H1 (cell line): ENCODE measurements at regions not wholly inside any gene's neighbourhood (a gene's known extent, or its start where the extent isn't known, plus 50 kb on each side); places are given as distances from the start of the nearest gene placed in this dataset.

ENCODE experiments used
- CTCF ChIA-PET: fragments of 300-600 bp; sonication (Branson Sonifier 250); formaldehyde crosslinking; loops from one replicate; lab custom pipeline; 2021; ENCODE audit not compliant: partially characterized antibody; lab: Charles Lee
- POLR2A ChIA-PET: fragments of 300-600 bp; sonication (Branson Sonifier 250); formaldehyde crosslinking; loops from one replicate; lab custom pipeline; 2021; ENCODE audit warnings: inconsistent platforms; ENCODE audit not compliant: partially characterized antibody; lab: Charles Lee
- DNase-seq, 2 experiments: peaks; one replicate each; pipeline versions ENCODE4 v3.0.0 to v3.0.0-alpha.2; 2010 to 2022; ENCODE audit warnings: low spot score in 2 of 2, low read depth in 1 of 2, mixed read lengths in 1 of 2
- FAIRE-seq: peaks from 2 replicates; lab custom pipeline; 2011; peaks lifted over from hg19 to GRCh38; lab: Jason Lieb, UNC
- H2AFZ ChIP-seq: 2 replicates; pipeline ENCODE4 v1.8.1; 2012; ENCODE audit warnings: low read length, inconsistent platforms
- H2AK5ac ChIP-seq: 2 replicates; pipeline ENCODE4 v1.6.1; 2013; ENCODE audit warnings: low read depth, low read length
- H2BK120ac ChIP-seq: replicated peaks from 2 replicates; pipeline ENCODE3; 2013; ENCODE audit warnings: low read depth, low read length, inconsistent platforms
- H2BK12ac ChIP-seq: 2 replicates; pipeline ENCODE4 v1.6.1; 2013; ENCODE audit warnings: low read depth, low read length
- H2BK15ac ChIP-seq: 2 replicates; pipeline ENCODE4 v1.6.1; 2013; ENCODE audit warnings: low read length
- H2BK20ac ChIP-seq: 2 replicates; pipeline ENCODE4 v1.6.1; 2013; ENCODE audit warnings: low read length
- H2BK5ac ChIP-seq: 2 replicates; pipeline ENCODE4 v1.6.1; 2013; ENCODE audit warnings: low read depth, low read length
- H3K14ac ChIP-seq: 2 replicates; pipeline ENCODE4 v1.6.1; 2013; ENCODE audit warnings: inconsistent platforms; ENCODE audit not compliant: insufficient read length
- H3K18ac ChIP-seq: 2 replicates; pipeline ENCODE4 v1.6.1; 2013; ENCODE audit warnings: low read length; ENCODE audit errors: extremely low read depth
- H3K23ac ChIP-seq: 2 replicates; pipeline ENCODE4 v1.6.1; 2013; ENCODE audit warnings: inconsistent platforms; ENCODE audit not compliant: insufficient read length
- H3K23me2 ChIP-seq: 2 replicates; pipeline ENCODE4 v1.6.1; 2013; ENCODE audit warnings: low read depth, low read length
- H3K27ac ChIP-seq: 2 replicates; pipeline ENCODE4 v1.6.1; 2011; ENCODE audit warnings: low read depth, low read length, inconsistent platforms
- H3K27me3 ChIP-seq, 4 experiments: replicated peaks in 1 of 4; 1 replicate in 1 of 4; 2 replicates in 3 of 4; pipeline versions ENCODE4 v1.6.1 to v1.8.1; 2011 to 2013; ENCODE audit warnings: low read length in 3 of 4, mild to moderate bottlenecking in 3 of 4, inconsistent platforms in 2 of 4, mixed read lengths in 2 of 4, moderate library complexity in 1 of 4; ENCODE audit not compliant: control insufficient read depth in 3 of 4, insufficient read depth in 3 of 4; ENCODE audit errors: extremely low read depth in 1 of 4
- H3K36me3 ChIP-seq, 4 experiments: 2 replicates each; pipeline versions ENCODE4 v1.6.1 to v1.8.1; 2011 to 2013; ENCODE audit warnings: mild to moderate bottlenecking in 4 of 4, low read length in 3 of 4, moderate library complexity in 2 of 4, control low read depth in 1 of 4, inconsistent platforms in 1 of 4; ENCODE audit not compliant: insufficient read depth in 4 of 4, control insufficient read depth in 2 of 4
- H3K4ac ChIP-seq: replicated peaks from 2 replicates; pipeline ENCODE3; 2013; ENCODE audit warnings: low read length, low read depth, mixed read lengths, inconsistent platforms; ENCODE audit not compliant: insufficient read length
- H3K4me1 ChIP-seq, 4 experiments: replicated peaks in 1 of 4; 1 replicate in 1 of 4; 2 replicates in 3 of 4; pipeline versions ENCODE4 v1.6.1 to v1.8.1; 2011 to 2013; ENCODE audit warnings: low read length in 3 of 4, inconsistent platforms in 2 of 4, mixed read lengths in 1 of 4; ENCODE audit not compliant: insufficient read depth in 4 of 4, control insufficient read depth in 3 of 4
- H3K4me2 ChIP-seq, 2 experiments: 2 replicates each; pipeline versions ENCODE4 v1.6.1 to v1.8.1; 2011 to 2013; ENCODE audit warnings: low read depth in 2 of 2, low read length in 2 of 2, control low read depth in 1 of 2, inconsistent platforms in 1 of 2, mild to moderate bottlenecking in 1 of 2; ENCODE audit not compliant: insufficient read depth in 1 of 2
- H3K4me3 ChIP-seq, 4 experiments: fragments of 200-600, 300-600 bp in 1 of 4; sonication (generic), shearing (Covaris generic), sonication (Bioruptor Twin) in 1 of 4; 2 replicates each; pipeline versions ENCODE4 v1.5.1 to v1.8.1; 2011 to 2016; ENCODE audit warnings: low read length in 4 of 4, low read depth in 3 of 4, control low read depth in 2 of 4, inconsistent platforms in 2 of 4, mild to moderate bottlenecking in 2 of 4, mixed read lengths in 1 of 4, moderate library complexity in 1 of 4; ENCODE audit not compliant: insufficient read depth in 2 of 4; ENCODE audit errors: extremely low read depth in 1 of 4
- H3K56ac ChIP-seq: replicated peaks from 2 replicates; pipeline ENCODE3; 2013; ENCODE audit warnings: low read depth, mild to moderate bottlenecking, mixed read lengths, low read length, inconsistent platforms; ENCODE audit not compliant: insufficient read length
- H3K79me1 ChIP-seq: 2 replicates; pipeline ENCODE4 v1.6.1; 2013; ENCODE audit warnings: low read depth, low read length, control low read depth
- H3K79me2 ChIP-seq, 2 experiments: 2 replicates each; pipeline versions ENCODE4 v1.6.1 to v1.8.1; 2012 to 2013; ENCODE audit warnings: low read length in 2 of 2, mild to moderate bottlenecking in 2 of 2, inconsistent platforms in 1 of 2; ENCODE audit not compliant: insufficient read depth in 2 of 2, control insufficient read depth in 1 of 2
- H3K9ac ChIP-seq, 4 experiments: replicated peaks in 1 of 4; 1 replicate in 1 of 4; 2 replicates in 3 of 4; pipeline versions ENCODE4 v1.6.1 to v1.8.1; 2011 to 2013; ENCODE audit warnings: low read depth in 3 of 4, low read length in 3 of 4, control low read depth in 2 of 4, mild to moderate bottlenecking in 2 of 4, moderate library complexity in 2 of 4, inconsistent platforms in 1 of 4; ENCODE audit errors: extremely low read depth in 1 of 4
- H3K9me3 ChIP-seq, 2 experiments: 2 replicates each; pipeline versions ENCODE4 v1.6.1 to v1.8.1; 2012 to 2013; ENCODE audit warnings: mild to moderate bottlenecking in 2 of 2, moderate library complexity in 2 of 2, control low read depth in 1 of 2, inconsistent platforms in 1 of 2, low read depth in 1 of 2, low read length in 1 of 2, mixed read lengths in 1 of 2; ENCODE audit not compliant: insufficient read depth in 2 of 2
- H4K20me1 ChIP-seq, 2 experiments: replicated peaks in 1 of 2; 2 replicates each; pipeline versions ENCODE3 to v1.8.1; 2011 to 2013; ENCODE audit warnings: inconsistent platforms in 2 of 2, low read length in 2 of 2, mild to moderate bottlenecking in 1 of 2; ENCODE audit not compliant: insufficient read depth in 2 of 2, control insufficient read depth in 1 of 2
- H4K5ac ChIP-seq: 2 replicates; pipeline ENCODE4 v1.6.1; 2013; ENCODE audit warnings: low read length, low read depth, mixed read lengths, inconsistent platforms; ENCODE audit not compliant: insufficient read length
- H4K8ac ChIP-seq: 2 replicates; pipeline ENCODE4 v1.8.0; 2013; ENCODE audit warnings: mild to moderate bottlenecking, moderate library complexity, low read length, inconsistent platforms; ENCODE audit not compliant: insufficient read depth; ENCODE audit errors: extremely low read depth
- H4K91ac ChIP-seq: replicated peaks from 2 replicates; pipeline ENCODE3; 2013; ENCODE audit warnings: low read length, mixed read lengths, inconsistent platforms; ENCODE audit not compliant: insufficient read length
- CEBPB ChIP-seq: IDR thresholded peaks from 2 replicates; pipeline ENCODE4 v1.6.1; 2012; ENCODE audit warnings: low read depth, low read length
- JUND ChIP-seq: IDR thresholded peaks from 2 replicates; pipeline ENCODE4 v1.6.1; 2011; ENCODE audit warnings: mild to moderate bottlenecking, improper control_type of control experiment, low read length
- POU5F1 ChIP-seq: IDR thresholded peaks from 2 replicates; pipeline ENCODE4 v1.6.1; 2011; ENCODE audit warnings: low read depth, mild to moderate bottlenecking, low read length, moderate library complexity
- SP1 ChIP-seq: IDR thresholded peaks from 2 replicates; pipeline ENCODE4 v1.6.1; 2011; ENCODE audit warnings: low read depth, low read length
- TBP ChIP-seq: IDR thresholded peaks from 2 replicates; pipeline ENCODE4 v1.6.1; 2011; ENCODE audit warnings: low read depth, low read length, improper control_type of control experiment
- TCF12 ChIP-seq: IDR thresholded peaks from 2 replicates; pipeline ENCODE4 v1.6.1; 2011; ENCODE audit warnings: low read depth, mild to moderate bottlenecking, low read length
- WGBS, 2 experiments: shearing (Covaris generic) in 1 of 2; methylation state at CpG; one replicate each; pipeline versions ENCODE4 v1.1.6 to v1.1.7; 2013 to 2015; ENCODE audit warnings: low lambda C conversion rate in 2 of 2, mixed read lengths in 2 of 2, inconsistent platforms in 1 of 2, low coverage in 1 of 2, missing lambda C conversion rate in 1 of 2; ENCODE audit not compliant: insufficient replicate concordance in 2 of 2, insufficient coverage in 1 of 2, insufficient read length in 1 of 2; ENCODE audit errors: extremely low coverage in 1 of 2, missing lambda C conversion rate in 1 of 2; 5-methylcytosine and 5-hydroxymethylcytosine counted together
- TF ChIP-seq, protein P1 (sequence below): IDR thresholded peaks from 2 replicates; pipeline ENCODE4 v1.6.1; 2011; ENCODE audit warnings: low read length, improper control_type of control experiment

GRCh38 chr1:29669912-29670311, 433.6 kb downstream of the PTPRU start:
- 86% methylated on average over 3 of the region's 3 CpGs; no CpG with 5 or more reads in 1 of the 2 experiments for WGBS, 2 experiments
- no peak overlapping the region for H2AFZ ChIP-seq
- no peak for TF ChIP-seq POU5F1
- TF ChIP-seq, protein P1, sequence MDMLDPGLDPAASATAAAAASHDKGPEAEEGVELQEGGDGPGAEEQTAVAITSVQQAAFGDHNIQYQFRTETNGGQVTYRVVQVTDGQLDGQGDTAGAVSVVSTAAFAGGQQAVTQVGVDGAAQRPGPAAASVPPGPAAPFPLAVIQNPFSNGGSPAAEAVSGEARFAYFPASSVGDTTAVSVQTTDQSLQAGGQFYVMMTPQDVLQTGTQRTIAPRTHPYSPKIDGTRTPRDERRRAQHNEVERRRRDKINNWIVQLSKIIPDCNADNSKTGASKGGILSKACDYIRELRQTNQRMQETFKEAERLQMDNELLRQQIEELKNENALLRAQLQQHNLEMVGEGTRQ: no peak
- TF ChIP-seq TBP: no peak
- no peak for TF ChIP-seq SP1
- TF ChIP-seq CEBPB: no peak
- no peak for TF ChIP-seq JUND
- TF ChIP-seq TCF12: no peak

More at GRCh38 chr1:29669912-29670311, 433.6 kb downstream of the PTPRU start:
- Histone ChIP-seq H3K9me3 (no peaks in the 10 kb centered on the region), H2BK20ac (no peak overlapping the region), H4K5ac (no peak overlapping the region), H3K4me1 (peaks cover 0 to 2% (median 0%) of the 10 kb centered on the region in 4 experiments; a peak in 2 of 7 replicates), H2BK12ac (no peak overlapping the region), H3K23me2 (no peaks in the 10 kb centered on the region), H3K56ac (no peak overlapping the region), H3K9ac (no peak overlapping the region), H3K18ac (no peak overlapping the region), H2AK5ac (no peak overlapping the region), H4K20me1 (no peaks in the 10 kb centered on the region), H3K14ac (no peak overlapping the region), H4K8ac (no peak overlapping the region), H3K27me3 (no peaks in the 10 kb centered on the region), H3K36me3 (no peaks in the 10 kb centered on the region), H4K91ac (no peak overlapping the region), H3K79me1 (no peaks in the 10 kb centered on the region), H2BK5ac (no peak overlapping the region), H3K4me2 (no peak overlapping the region), H3K4ac (no peak overlapping the region), H3K79me2 (no peaks in the 10 kb centered on the region), H2BK120ac (no peak overlapping the region), H2BK15ac (no peak overlapping the region), H3K27ac (no peak overlapping the region), H3K4me3 (no peak overlapping the region), H3K23ac (no peak overlapping the region)
- CTCF ChIA-PET: interaction anchor here (1.1 to 3.9 kb wide), 2 partner anchors 14 to 35 kb away, joined by 4 to 22 read pairs; no protein-coding TSS in a partner anchor
- no peak for FAIRE-seq
- no peak for DNase-seq
- POLR2A ChIA-PET: no interaction called here
